ENCODE measurements at regions not wholly inside any gene's neighbourhood (a gene's known extent, or its start where the extent isn't known, plus 50 kb on each side); places are given as distances from the start of the nearest gene placed in this dataset.

DNA sequence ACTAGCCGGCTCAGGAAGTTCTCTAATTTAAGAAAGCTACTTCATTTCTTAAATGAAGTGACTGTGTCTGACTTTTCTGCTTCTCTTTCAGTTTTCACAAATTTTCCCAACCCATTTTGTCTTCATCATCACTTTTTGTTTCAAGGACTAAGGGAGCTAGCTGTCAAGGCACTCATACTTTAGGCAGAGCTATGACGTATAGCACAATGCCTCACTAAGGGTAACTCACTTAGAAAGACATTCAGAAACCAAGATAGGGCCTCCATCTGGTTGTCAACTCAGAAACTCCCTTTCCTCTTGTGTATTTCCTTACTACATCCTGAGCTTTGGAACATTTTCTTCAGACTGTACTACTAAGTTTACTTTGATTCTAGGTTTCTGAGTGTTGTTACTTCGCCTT lies 397.9 kb downstream of the TOX3 start:
- TF ChIP-seq, protein P1, sequence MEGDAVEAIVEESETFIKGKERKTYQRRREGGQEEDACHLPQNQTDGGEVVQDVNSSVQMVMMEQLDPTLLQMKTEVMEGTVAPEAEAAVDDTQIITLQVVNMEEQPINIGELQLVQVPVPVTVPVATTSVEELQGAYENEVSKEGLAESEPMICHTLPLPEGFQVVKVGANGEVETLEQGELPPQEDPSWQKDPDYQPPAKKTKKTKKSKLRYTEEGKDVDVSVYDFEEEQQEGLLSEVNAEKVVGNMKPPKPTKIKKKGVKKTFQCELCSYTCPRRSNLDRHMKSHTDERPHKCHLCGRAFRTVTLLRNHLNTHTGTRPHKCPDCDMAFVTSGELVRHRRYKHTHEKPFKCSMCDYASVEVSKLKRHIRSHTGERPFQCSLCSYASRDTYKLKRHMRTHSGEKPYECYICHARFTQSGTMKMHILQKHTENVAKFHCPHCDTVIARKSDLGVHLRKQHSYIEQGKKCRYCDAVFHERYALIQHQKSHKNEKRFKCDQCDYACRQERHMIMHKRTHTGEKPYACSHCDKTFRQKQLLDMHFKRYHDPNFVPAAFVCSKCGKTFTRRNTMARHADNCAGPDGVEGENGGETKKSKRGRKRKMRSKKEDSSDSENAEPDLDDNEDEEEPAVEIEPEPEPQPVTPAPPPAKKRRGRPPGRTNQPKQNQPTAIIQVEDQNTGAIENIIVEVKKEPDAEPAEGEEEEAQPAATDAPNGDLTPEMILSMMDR (IDR thresholded peaks at IDR 0.05), result no peak
- no peak overlapping the region for H3K4me3 Mint-ChIP-seq
- H3K4me1 Mint-ChIP-seq, result no peaks in the 10 kb centered on the region
- no peaks in the 10 kb centered on the region for H3K9me3 Mint-ChIP-seq
- DNase-seq, result no peak
- no peaks in the 10 kb centered on the region for H3K36me3 Mint-ChIP-seq (ENCODE audit: low read depth)
- no peak overlapping the region for H3K27ac Mint-ChIP-seq
- peaks cover 6% of the 10 kb centered on the region for H3K27me3 Mint-ChIP-seq (ENCODE audit: low read depth, poor library complexity)

GRCh38 chr16:52141871-52142270 lies 405.1 kb downstream of the TOX3 start:
- H3K4me1 Mint-ChIP-seq, result no peaks in the 10 kb centered on the region
- no peaks in the 10 kb centered on the region for H3K36me3 Mint-ChIP-seq (ENCODE audit: low read depth)
- H3K27ac Mint-ChIP-seq, result no peak overlapping the region
- no peak overlapping the region for H3K4me3 Mint-ChIP-seq
- no peaks in the 10 kb centered on the region for H3K9me3 Mint-ChIP-seq
- TF ChIP-seq, protein P1 (IDR thresholded peaks at IDR 0.05), result no peak
- no peak for DNase-seq
- peaks cover 9% of the 10 kb centered on the region for H3K27me3 Mint-ChIP-seq (ENCODE audit: low read depth, poor library complexity)

- no peak overlapping the region for H3K27ac Mint-ChIP-seq
- no peak overlapping the region for H3K4me3 Mint-ChIP-seq
- no peak for DNase-seq
- H3K27me3 Mint-ChIP-seq (ENCODE audit: low read depth, poor library complexity), result peaks cover 7% of the 10 kb centered on the region
- no peaks in the 10 kb centered on the region for H3K9me3 Mint-ChIP-seq
- no peaks in the 10 kb centered on the region for H3K4me1 Mint-ChIP-seq
- TF ChIP-seq, protein P1 (IDR thresholded peaks at IDR 0.05), result no peak
- H3K36me3 Mint-ChIP-seq (ENCODE audit: low read depth), result no peaks in the 10 kb centered on the region
Observed at GRCh38 chr16:52128361-52128760, 418.6 kb downstream of the TOX3 start.

DNA sequence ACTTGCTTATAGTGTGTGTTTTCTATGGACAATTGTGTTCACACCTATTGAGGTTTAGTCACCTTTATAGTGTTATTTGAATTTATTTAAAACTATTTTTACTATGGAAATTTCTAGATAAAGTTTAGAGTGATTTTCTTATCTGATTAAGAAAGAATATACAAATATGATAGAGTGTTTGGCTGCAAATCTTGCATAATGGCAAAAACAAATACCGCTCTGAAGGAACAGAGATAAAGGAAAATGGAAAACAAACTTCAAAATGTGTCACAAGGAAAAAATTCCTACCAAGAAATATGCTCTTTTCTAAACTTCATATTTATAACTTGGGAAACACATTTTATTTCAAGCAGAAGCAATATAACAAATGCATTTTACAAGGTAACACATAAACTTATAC lies 423.1 kb downstream of the TOX3 start:
- H3K4me1 Mint-ChIP-seq, result no peaks in the 10 kb centered on the region
- TF ChIP-seq, protein P1 (IDR thresholded peaks at IDR 0.05), result no peak
- H3K4me3 Mint-ChIP-seq, result no peak overlapping the region
- peaks cover 14% of the 10 kb centered on the region for H3K36me3 Mint-ChIP-seq (ENCODE audit: low read depth)
- H3K27ac Mint-ChIP-seq, result no peak overlapping the region
- peaks cover 19% of the 10 kb centered on the region for H3K9me3 Mint-ChIP-seq
- DNase-seq, result no peak
- H3K27me3 Mint-ChIP-seq (ENCODE audit: low read depth, poor library complexity), result peaks cover 5% of the 10 kb centered on the region

DNA sequence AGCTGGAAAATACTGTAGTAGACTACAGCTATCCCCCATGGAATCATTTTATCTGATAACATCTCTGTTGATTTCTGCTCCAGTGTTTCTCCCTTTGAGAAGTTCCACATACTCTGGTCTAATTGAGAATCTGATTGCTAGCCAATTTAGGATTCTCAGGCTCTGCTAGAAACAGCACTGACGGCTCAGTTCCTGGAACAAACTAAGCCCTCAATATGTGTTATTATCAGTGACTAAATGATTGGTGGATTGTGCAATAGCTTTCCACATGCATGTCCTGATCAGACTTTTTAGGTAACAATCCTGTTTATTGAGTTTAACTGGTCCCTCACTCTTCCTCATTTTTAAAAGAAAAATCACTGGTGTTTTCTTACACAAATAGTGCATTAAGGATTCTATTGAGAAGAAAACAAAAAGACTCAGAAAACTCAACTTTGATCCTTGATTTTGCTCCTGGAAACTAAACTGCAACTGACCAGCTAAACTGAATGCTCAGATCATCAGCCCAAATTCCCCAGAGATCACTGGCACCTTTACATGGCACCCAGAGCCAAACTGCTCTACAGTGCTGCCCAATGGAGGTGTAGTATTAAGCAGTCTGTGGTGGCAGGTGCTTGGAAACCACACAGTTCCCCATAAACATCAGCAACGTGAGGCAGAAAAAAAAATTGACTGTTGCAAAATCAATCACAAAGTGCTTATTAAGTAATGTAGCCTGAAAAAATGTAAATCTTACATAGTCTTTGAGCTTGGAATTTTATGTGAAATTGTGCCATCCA lies 423.7 kb downstream of the TOX3 start:
- TF ChIP-seq, protein P1 (IDR thresholded peaks at IDR 0.05), result no peak
- peaks cover 14% of the 10 kb centered on the region for H3K36me3 Mint-ChIP-seq (ENCODE audit: low read depth)
- H3K27ac Mint-ChIP-seq, result no peak overlapping the region
- DNase-seq, result no peak
- H3K27me3 Mint-ChIP-seq (ENCODE audit: low read depth, poor library complexity), result peaks cover 5% of the 10 kb centered on the region
- H3K9me3 Mint-ChIP-seq, result peaks cover 19% of the 10 kb centered on the region
- H3K4me1 Mint-ChIP-seq, result no peaks in the 10 kb centered on the region
- H3K4me3 Mint-ChIP-seq, result no peak overlapping the region

DNA sequence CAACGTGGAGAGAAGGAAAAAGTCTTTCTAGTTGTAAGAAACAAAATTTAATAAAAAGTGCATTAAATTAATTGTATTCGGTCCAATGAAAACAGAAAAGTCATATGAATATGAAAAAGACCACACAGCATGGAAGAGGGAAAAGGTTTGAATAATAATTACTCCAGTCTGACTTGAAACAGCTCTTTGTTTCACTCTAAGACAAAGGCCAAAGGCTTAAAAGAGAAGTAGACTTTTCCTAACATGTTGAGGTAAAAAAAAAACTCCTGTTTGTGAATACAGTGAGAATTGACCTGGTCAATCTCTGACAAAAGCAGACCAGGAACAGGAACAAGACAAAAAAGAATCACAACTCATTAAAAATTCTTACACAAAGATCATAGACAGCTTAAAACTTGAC lies 429.8 kb downstream of the TOX3 start:
- no peak overlapping the region for H3K4me3 Mint-ChIP-seq
- TF ChIP-seq, protein P1 (IDR thresholded peaks at IDR 0.05), result no peak
- no peak for DNase-seq
- peaks cover 16% of the 10 kb centered on the region for H3K4me1 Mint-ChIP-seq
- peaks cover 14% of the 10 kb centered on the region for H3K36me3 Mint-ChIP-seq (ENCODE audit: low read depth)
- no peaks in the 10 kb centered on the region for H3K27me3 Mint-ChIP-seq (ENCODE audit: low read depth, poor library complexity)
- H3K27ac Mint-ChIP-seq, result no peak overlapping the region
- H3K9me3 Mint-ChIP-seq, result peaks cover 19% of the 10 kb centered on the region
